Stomach (tissue), 8 donors: ENCODE measurements at regions not wholly inside any gene's neighbourhood (a gene's known extent, or its start where the extent isn't known, plus 50 kb on each side); places are given as distances from the start of the nearest gene placed in this dataset.

Source experiments
- DNase-seq, 2 donors: peaks; one replicate each; pipeline versions ENCODE4 v3.0.0 to v3.0.0-alpha.2; 2013 to 2019
- H3K27ac ChIP-seq, 5 donors: fragments of 200-600 bp in 4 of 5; sonication (generic) in 4 of 5; one replicate each; pipeline ENCODE4 v1.5.1; 2013 to 2019; ENCODE audit warnings: mild to moderate bottlenecking in 1 of 5, moderate library complexity in 1 of 5
- H3K27me3 ChIP-seq, 3 donors: fragments of 200-600 bp; sonication (generic); one replicate each; pipeline ENCODE4 v1.5.1; 2017 to 2019; ENCODE audit warnings: mixed run types in 1 of 3
- H3K36me3 ChIP-seq, 4 donors: fragments of 200-600 bp; sonication (generic); 1 replicate in 3 of 4; 2 replicates in 1 of 4; pipeline ENCODE4 v1.5.1; 2016 to 2019
- H3K4me1 ChIP-seq, 4 donors: fragments of 200-600 bp; sonication (generic); one replicate each; pipeline ENCODE4 v1.5.1; 2016 to 2019
- H3K4me3 ChIP-seq, 4 donors: fragments of 200-600 bp; sonication (generic) in 3 of 4; one replicate each; pipeline ENCODE4 v1.5.1; 2016 to 2019; ENCODE audit warnings: mild to moderate bottlenecking in 1 of 4
- H3K9me3 ChIP-seq, 4 donors: fragments of 200-600 bp; sonication (generic); one replicate each; pipeline ENCODE4 v1.5.1; 2016 to 2019
- CTCF ChIP-seq, 7 experiments: fragments of 450-650 bp in 4 of 7; fragments of 200-600 bp in 3 of 7; sonication (generic) in 3 of 7; IDR thresholded peaks; one replicate each; pipeline ENCODE4 v1.5.1; 2016 to 2019; ENCODE audit warnings: antibody characterized with exemption in 7 of 7, control low read depth in 2 of 7, mild to moderate bottlenecking in 1 of 7
- EP300 ChIP-seq: sonication (generic); formaldehyde crosslinking; IDR thresholded peaks from one replicate; pipeline ENCODE4 v1.6.1; 2017; ENCODE audit warnings: antibody characterized with exemption
- POLR2A ChIP-seq, 4 donors: fragments of 450-650 bp; IDR thresholded peaks; one replicate each; pipeline ENCODE4 v1.6.1; 2016; ENCODE audit warnings: antibody characterized with exemption in 4 of 4, control low read depth in 2 of 4, mild to moderate bottlenecking in 1 of 4, moderate library complexity in 1 of 4
- POLR2AphosphoS5 ChIP-seq, 3 donors: sonication (generic); formaldehyde crosslinking; IDR thresholded peaks; one replicate each; pipeline ENCODE4 v1.6.1; 2016; ENCODE audit warnings: antibody characterized with exemption in 3 of 3
- WGBS, 5 donors: extraction: QIAGEN DNeasy Blood & Tissue Kit in 3 of 5; methylation state at CpG; one replicate each; pipeline versions ENCODE4 v1.1.5 to v1.1.7; 2013 to 2018; 5-methylcytosine and 5-hydroxymethylcytosine counted together
- intact Hi-C: fragments of 100-400 bp; cut with DNase I; formaldehyde crosslinking; loops from one replicate; pipeline ENCODE4 v1.15.1; 2023; ENCODE audit warnings: low total_unique reads
- donor health status: healthy with polysubstance abuse.
- donor health status: Bipolar disorder and iron deficiency.
- donor health status: healthy.

GRCh38 chr18:38575648-38576047 is 1010.0 kb upstream of the CELF4 start:
- no peak for DNase-seq
- Histone ChIP-seq H3K27ac (no peak overlapping the region), H3K9me3 (no peaks in the 10 kb centered on the region), H3K4me1 (no peaks in the 10 kb centered on the region), H3K4me3 (no peak overlapping the region), H3K27me3 (no peaks in the 10 kb centered on the region), H3K36me3 (no peaks in the 10 kb centered on the region)
- TF ChIP-seq CTCF (IDR thresholded peaks at IDR 0.05) (no peak), POLR2AphosphoS5 (IDR thresholded peaks at IDR 0.05) (no peak), EP300 (no peak)
- WGBS, 5 donors: 82 to 91% (median 87%) methylated on average over 2 of the region's 2 CpGs
- intact Hi-C loops: no loop called here

- H3K9me3 ChIP-seq: no peaks in the 10 kb centered on the region
- TF ChIP-seq POLR2AphosphoS5 (IDR thresholded peaks at IDR 0.05) (no peak), CTCF (IDR thresholded peaks at IDR 0.05) (no peak)
- intact Hi-C loops: no loop called here
- 70 to 90% (median 83%) methylated on average over 6 of the region's 6 CpGs for WGBS, 5 donors
- no peaks in the 10 kb centered on the region for H3K36me3 ChIP-seq
- H3K4me3 ChIP-seq: no peak overlapping the region
- H3K4me1 ChIP-seq: no peaks in the 10 kb centered on the region
- H3K27me3 ChIP-seq: no peaks in the 10 kb centered on the region
- H3K27ac ChIP-seq: no peak overlapping the region
- no peak for DNase-seq
Observed at GRCh38 chr18:38575023-38575422, 1009.4 kb upstream of the CELF4 start.

- intact Hi-C loops: no loop called here
- TF ChIP-seq CTCF (IDR thresholded peaks at IDR 0.05): no peak
- TF ChIP-seq POLR2AphosphoS5 (IDR thresholded peaks at IDR 0.05): no peak
- TF ChIP-seq POLR2A (IDR thresholded peaks at IDR 0.05): no peak
- TF ChIP-seq EP300: no peak
- no peak for DNase-seq
- Histone ChIP-seq H3K4me3 (no peak overlapping the region), H3K36me3 (no peaks in the 10 kb centered on the region), H3K9me3 (no peaks in the 10 kb centered on the region), H3K4me1 (no peaks in the 10 kb centered on the region), H3K27ac (no peak overlapping the region), H3K27me3 (no peaks in the 10 kb centered on the region)
- 80 to 96% (median 89%) methylated on average over 6 of the region's 6 CpGs for WGBS, 5 donors
Observed at GRCh38 chr18:38572554-38573111, 1007.0 kb upstream of the CELF4 start.

- no peak for DNase-seq
- Histone ChIP-seq H3K36me3 (no peaks in the 10 kb centered on the region), H3K4me1 (no peaks in the 10 kb centered on the region), H3K27ac (no peak overlapping the region), H3K4me3 (no peak overlapping the region), H3K27me3 (no peaks in the 10 kb centered on the region), H3K9me3 (no peaks in the 10 kb centered on the region)
- 39 to 48% (median 44%) methylated on average over 2 of the region's 2 CpGs for WGBS, 5 donors
- intact Hi-C loops: no loop called here
- no peak for TF ChIP-seq POLR2AphosphoS5 (IDR thresholded peaks at IDR 0.05)
- no peak for TF ChIP-seq CTCF (IDR thresholded peaks at IDR 0.05)
- no peak for TF ChIP-seq POLR2A (IDR thresholded peaks at IDR 0.05)
- no peak for TF ChIP-seq EP300
Observed at GRCh38 chr18:38571651-38572050, 1006.1 kb upstream of the CELF4 start.
